GM12874 (cell line): ENCODE measurements at regions not wholly inside any gene's neighbourhood (a gene's known extent, or its start where the extent isn't known, plus 50 kb on each side); places are given as distances from the start of the nearest gene placed in this dataset.

ENCODE experiments used
- CTCF ChIP-seq: IDR thresholded peaks from 2 replicates; pipeline ENCODE4 v1.5.1; 2011; ENCODE audit warnings: low read depth, mild to moderate bottlenecking, control low read depth, low read length, moderate library complexity; ENCODE audit not compliant: insufficient read depth

- TF ChIP-seq CTCF, result no peak
Observed at GRCh38 chr9:86586144-86586494, 231.9 kb upstream of the TUT7 start.

- no peak for TF ChIP-seq CTCF
Observed at GRCh38 chr9:86585422-86586143, 231.4 kb upstream of the TUT7 start.

GRCh38 chr9:86580688-86581087 lies 226.5 kb upstream of the TUT7 start:
- no peak for TF ChIP-seq CTCF

- TF ChIP-seq CTCF, result no peak
Observed at GRCh38 chr9:86578722-86579121, 224.5 kb upstream of the TUT7 start.

- no peak for TF ChIP-seq CTCF
Observed at GRCh38 chr9:86577420-86578333, 223.5 kb upstream of the TUT7 start.

- TF ChIP-seq CTCF, result no peak
Observed at GRCh38 chr9:86575825-86576525, 221.8 kb upstream of the TUT7 start.

- TF ChIP-seq CTCF, result no peak
Observed at GRCh38 chr9:86575137-86575536, 220.9 kb upstream of the TUT7 start.
